A549 (cell line): ENCODE measurements at regions not wholly inside any gene's neighbourhood (a gene's known extent, or its start where the extent isn't known, plus 50 kb on each side); places are given as distances from the start of the nearest gene placed in this dataset.

Source experiments
- ATAC-seq, 2 experiments: fragments of 200-7000 bp in 1 of 2; fragments of >200 bp in 1 of 2; cut with Nextera tagmentation in 1 of 2; cut with Tn5 transposase in 1 of 2; 3 replicates each; pipeline versions ENCODE4 v1.8.0 to v1.9.1; 2018 to 2020; ENCODE audit warnings: mild to moderate bottlenecking in 1 of 2, moderate library complexity in 1 of 2
- CTCF ChIA-PET: fragments of 300-600 bp; sonication (Branson Sonifier 250); formaldehyde crosslinking; extraction: SDS; loops from one replicate; lab custom pipeline; 2021; ENCODE audit warnings: antibody characterized with exemption, inconsistent platforms; lab: Yijun Ruan, JAX
- POLR2A ChIA-PET: fragments of 350-600 bp; formaldehyde crosslinking; extraction: SDS; loops from one replicate; lab custom pipeline; 2021; ENCODE audit warnings: antibody characterized with exemption, inconsistent platforms; lab: Yijun Ruan, JAX
- DNase-seq, 2 experiments: peaks; one replicate each; pipeline versions ENCODE4 v3.0.0 to v3.0.0-alpha.2; 2011 to 2016; ENCODE audit warnings: low read depth in 1 of 2, low spot score in 1 of 2
- FAIRE-seq: peaks from 2 replicates; lab custom pipeline; 2011; peaks lifted over from hg19 to GRCh38; lab: Jason Lieb, UNC
- H3K27ac ChIP-seq, 2 experiments: fragments of >200 bp; sonication (Bioruptor Twin); formaldehyde crosslinking; 3 replicates each; pipeline ENCODE4 v1.5.1; 2016 to 2017
- H3K4me1 ChIP-seq: fragments of >200 bp; sonication (Bioruptor Twin); formaldehyde crosslinking; 3 replicates; pipeline ENCODE4 v1.6.1; 2016
- H3K4me2 ChIP-seq: fragments of >200 bp; sonication (Bioruptor Twin); formaldehyde crosslinking; 3 replicates; pipeline ENCODE4 v1.6.1; 2016
- H3K4me3 ChIP-seq: fragments of >200 bp; sonication (Bioruptor Twin); formaldehyde crosslinking; 3 replicates; pipeline ENCODE4 v1.5.1; 2016
- H3K9me3 ChIP-seq: fragments of >200 bp; sonication (Bioruptor Twin); formaldehyde crosslinking; 3 replicates; pipeline ENCODE4 v1.6.1; 2016
- CBX2 ChIP-seq: fragments of 200-600 bp; sonication (generic); IDR thresholded peaks from 2 replicates; pipeline ENCODE4 v1.6.1; 2016; ENCODE audit warnings: low read depth, mild to moderate bottlenecking, borderline replicate concordance
- CHD4 ChIP-seq: fragments of 200-600 bp; sonication (generic); IDR thresholded peaks from 2 replicates; pipeline ENCODE4 v1.6.1; 2016; ENCODE audit warnings: antibody characterized with exemption, mild to moderate bottlenecking, borderline replicate concordance
- EHF ChIP-seq: fragments of 250-450 bp; sonication (Bioruptor Pico); IDR thresholded peaks from 2 replicates; pipeline ENCODE4 v1.5.0; 2020; ENCODE audit warnings: mild to moderate bottlenecking
- EHMT2 ChIP-seq: fragments of 200-600 bp; sonication (generic); IDR thresholded peaks from 2 replicates; pipeline ENCODE4 v1.6.1; 2016; ENCODE audit warnings: antibody characterized with exemption, low read depth, mild to moderate bottlenecking, moderate library complexity
- EP300 ChIP-seq, 2 experiments: fragments of >200 bp; sonication (Bioruptor Twin); formaldehyde crosslinking; IDR thresholded peaks; 2 replicates in 1 of 2; 3 replicates in 1 of 2; pipeline ENCODE4 v1.6.1; 2016 to 2017
- FOSB ChIP-seq: fragments of 250-450 bp; sonication (Bioruptor Pico); IDR thresholded peaks from 2 replicates; pipeline ENCODE4 v1.5.0; 2020; ENCODE audit warnings: mild to moderate bottlenecking, moderate library complexity
- FOXS1 ChIP-seq: fragments of 250-450 bp; sonication (Bioruptor Pico); IDR thresholded peaks from 2 replicates; pipeline ENCODE4 v1.5.0; 2020; ENCODE audit warnings: mild to moderate bottlenecking, moderate library complexity
- HDAC2 ChIP-seq: fragments of 200-600 bp; sonication (generic); IDR thresholded peaks from 2 replicates; pipeline ENCODE4 v1.6.1; 2016
- HOXB13 ChIP-seq: fragments of 250-450 bp; sonication (Bioruptor Pico); IDR thresholded peaks from 2 replicates; pipeline ENCODE4 v1.5.0; 2020; ENCODE audit warnings: low read depth, mild to moderate bottlenecking, moderate library complexity
- HOXB5 ChIP-seq: fragments of 250-450 bp; sonication (Bioruptor Pico); IDR thresholded peaks from 2 replicates; pipeline ENCODE4 v1.5.0; 2020; ENCODE audit warnings: mild to moderate bottlenecking, moderate library complexity
- JUN ChIP-seq, 2 experiments: fragments of >200 bp; sonication (Bioruptor Twin); formaldehyde crosslinking; IDR thresholded peaks; 2 replicates in 1 of 2; 3 replicates in 1 of 2; pipeline ENCODE4 v1.6.1; 2016 to 2017
- MAFK ChIP-seq: fragments of 450-650 bp; IDR thresholded peaks from 2 replicates; pipeline ENCODE4 v1.6.1; 2014; ENCODE audit not compliant: partially characterized antibody
- MAZ ChIP-seq: fragments of 150-350 bp; IDR thresholded peaks from 2 replicates; pipeline ENCODE4 v1.6.1; 2014; ENCODE audit warnings: antibody characterized with exemption, low read depth, low read length, borderline replicate concordance
- MYC ChIP-seq: IDR thresholded peaks from 2 replicates; pipeline ENCODE4 v1.6.1; 2012; ENCODE audit warnings: mild to moderate bottlenecking, inconsistent platforms, low read length, improper control_type of control experiment, borderline replicate concordance
- NR3C1 ChIP-seq: fragments of >200 bp; sonication (Bioruptor Twin); formaldehyde crosslinking; IDR thresholded peaks from 3 replicates; pipeline ENCODE4 v1.6.1; 2017
- TFCP2L1 ChIP-seq: fragments of 250-450 bp; sonication (Bioruptor Pico); IDR thresholded peaks from 2 replicates; pipeline ENCODE4 v1.5.0; 2021; ENCODE audit warnings: mild to moderate bottlenecking
- ZC3H11A ChIP-seq: fragments of 450-650 bp; IDR thresholded peaks from 2 replicates; pipeline ENCODE4 v1.6.1; 2014; ENCODE audit warnings: antibody characterized with exemption, mild to moderate bottlenecking
- ZNF302 ChIP-seq: fragments of 250-450 bp; sonication (Bioruptor Pico); IDR thresholded peaks from 2 replicates; pipeline ENCODE4 v1.9.0; 2021; ENCODE audit warnings: inconsistent platforms, mild to moderate bottlenecking, moderate library complexity
- WGBS: methylation state at CpG from one replicate; pipeline ENCODE4 v1.1.6; 2017; ENCODE audit errors: missing lambda C conversion rate; 5-methylcytosine and 5-hydroxymethylcytosine counted together
- TF ChIP-seq, protein P1 (sequence below): fragments of >200 bp; sonication (Bioruptor Twin); formaldehyde crosslinking; IDR thresholded peaks from 3 replicates; pipeline ENCODE4 v1.5.1; 2016
- TF ChIP-seq, protein P2 (sequence below): IDR thresholded peaks from 2 replicates; pipeline ENCODE4 v1.6.1; 2012
- TF ChIP-seq, protein P3 (sequence below): fragments of 200-600 bp; sonication (generic); IDR thresholded peaks from 2 replicates; pipeline ENCODE4 v1.6.1; 2016; ENCODE audit warnings: antibody characterized with exemption, mild to moderate bottlenecking, moderate library complexity
- TF ChIP-seq, protein P4 (sequence below): fragments of >200 bp; sonication (Bioruptor Twin); formaldehyde crosslinking; IDR thresholded peaks from 2 replicates; pipeline ENCODE4 v1.6.1; 2016

DNA sequence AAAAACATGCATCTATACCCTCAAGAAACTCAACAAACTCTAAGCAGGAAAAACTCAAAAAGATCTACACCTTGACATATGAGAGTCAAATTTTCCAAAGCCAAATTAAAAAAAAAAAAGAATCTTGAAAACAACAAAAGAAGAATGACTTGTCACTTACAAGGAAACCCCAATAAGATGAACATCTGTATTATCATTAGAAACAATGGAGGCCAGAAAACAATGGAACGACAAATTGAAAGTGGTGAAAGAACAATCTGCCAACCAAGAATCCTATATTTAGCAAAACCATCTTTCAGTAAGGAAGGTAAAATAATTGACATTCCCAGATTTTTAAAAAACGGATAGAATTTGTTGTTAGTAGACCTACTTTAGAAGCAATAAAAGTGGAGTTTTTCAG lies 516.8 kb downstream of the ACTR3B start:
- 4% methylated on average over 2 of the region's 2 CpGs for WGBS
- Histone ChIP-seq H3K27ac (no peak overlapping the region), H3K9me3 (peaks cover 7% of the 10 kb centered on the region; the same call in 1 of the 3 replicates), H3K4me2 (no peak overlapping the region), H3K4me1 (no peaks in the 10 kb centered on the region), H3K4me3 (no peak overlapping the region)
- ATAC-seq: no peak
- no peak for DNase-seq
- TF ChIP-seq HOXB5 (CRISPR knock-in tag): no peak
- TF ChIP-seq EHF (CRISPR knock-in tag): no peak
- TF ChIP-seq, protein P1, sequence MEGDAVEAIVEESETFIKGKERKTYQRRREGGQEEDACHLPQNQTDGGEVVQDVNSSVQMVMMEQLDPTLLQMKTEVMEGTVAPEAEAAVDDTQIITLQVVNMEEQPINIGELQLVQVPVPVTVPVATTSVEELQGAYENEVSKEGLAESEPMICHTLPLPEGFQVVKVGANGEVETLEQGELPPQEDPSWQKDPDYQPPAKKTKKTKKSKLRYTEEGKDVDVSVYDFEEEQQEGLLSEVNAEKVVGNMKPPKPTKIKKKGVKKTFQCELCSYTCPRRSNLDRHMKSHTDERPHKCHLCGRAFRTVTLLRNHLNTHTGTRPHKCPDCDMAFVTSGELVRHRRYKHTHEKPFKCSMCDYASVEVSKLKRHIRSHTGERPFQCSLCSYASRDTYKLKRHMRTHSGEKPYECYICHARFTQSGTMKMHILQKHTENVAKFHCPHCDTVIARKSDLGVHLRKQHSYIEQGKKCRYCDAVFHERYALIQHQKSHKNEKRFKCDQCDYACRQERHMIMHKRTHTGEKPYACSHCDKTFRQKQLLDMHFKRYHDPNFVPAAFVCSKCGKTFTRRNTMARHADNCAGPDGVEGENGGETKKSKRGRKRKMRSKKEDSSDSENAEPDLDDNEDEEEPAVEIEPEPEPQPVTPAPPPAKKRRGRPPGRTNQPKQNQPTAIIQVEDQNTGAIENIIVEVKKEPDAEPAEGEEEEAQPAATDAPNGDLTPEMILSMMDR: no peak
- no peak for TF ChIP-seq NR3C1
- no peak for TF ChIP-seq JUN (IDR thresholded peaks at IDR 0.05)
- no peak for TF ChIP-seq FOSB (CRISPR knock-in tag)
- TF ChIP-seq, protein P2, sequence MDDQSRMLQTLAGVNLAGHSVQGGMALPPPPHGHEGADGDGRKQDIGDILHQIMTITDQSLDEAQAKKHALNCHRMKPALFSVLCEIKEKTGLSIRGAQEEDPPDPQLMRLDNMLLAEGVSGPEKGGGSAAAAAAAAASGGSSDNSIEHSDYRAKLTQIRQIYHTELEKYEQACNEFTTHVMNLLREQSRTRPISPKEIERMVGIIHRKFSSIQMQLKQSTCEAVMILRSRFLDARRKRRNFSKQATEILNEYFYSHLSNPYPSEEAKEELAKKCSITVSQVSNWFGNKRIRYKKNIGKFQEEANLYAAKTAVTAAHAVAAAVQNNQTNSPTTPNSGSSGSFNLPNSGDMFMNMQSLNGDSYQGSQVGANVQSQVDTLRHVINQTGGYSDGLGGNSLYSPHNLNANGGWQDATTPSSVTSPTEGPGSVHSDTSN: no peak
- no peak for TF ChIP-seq MAFK
- TF ChIP-seq ZC3H11A: no peak
- no peak for TF ChIP-seq MAZ
- no peak for TF ChIP-seq ZNF302 (CRISPR knock-in tag)
- TF ChIP-seq CHD4: no peak
- no peak for TF ChIP-seq MYC
- TF ChIP-seq, protein P3, sequence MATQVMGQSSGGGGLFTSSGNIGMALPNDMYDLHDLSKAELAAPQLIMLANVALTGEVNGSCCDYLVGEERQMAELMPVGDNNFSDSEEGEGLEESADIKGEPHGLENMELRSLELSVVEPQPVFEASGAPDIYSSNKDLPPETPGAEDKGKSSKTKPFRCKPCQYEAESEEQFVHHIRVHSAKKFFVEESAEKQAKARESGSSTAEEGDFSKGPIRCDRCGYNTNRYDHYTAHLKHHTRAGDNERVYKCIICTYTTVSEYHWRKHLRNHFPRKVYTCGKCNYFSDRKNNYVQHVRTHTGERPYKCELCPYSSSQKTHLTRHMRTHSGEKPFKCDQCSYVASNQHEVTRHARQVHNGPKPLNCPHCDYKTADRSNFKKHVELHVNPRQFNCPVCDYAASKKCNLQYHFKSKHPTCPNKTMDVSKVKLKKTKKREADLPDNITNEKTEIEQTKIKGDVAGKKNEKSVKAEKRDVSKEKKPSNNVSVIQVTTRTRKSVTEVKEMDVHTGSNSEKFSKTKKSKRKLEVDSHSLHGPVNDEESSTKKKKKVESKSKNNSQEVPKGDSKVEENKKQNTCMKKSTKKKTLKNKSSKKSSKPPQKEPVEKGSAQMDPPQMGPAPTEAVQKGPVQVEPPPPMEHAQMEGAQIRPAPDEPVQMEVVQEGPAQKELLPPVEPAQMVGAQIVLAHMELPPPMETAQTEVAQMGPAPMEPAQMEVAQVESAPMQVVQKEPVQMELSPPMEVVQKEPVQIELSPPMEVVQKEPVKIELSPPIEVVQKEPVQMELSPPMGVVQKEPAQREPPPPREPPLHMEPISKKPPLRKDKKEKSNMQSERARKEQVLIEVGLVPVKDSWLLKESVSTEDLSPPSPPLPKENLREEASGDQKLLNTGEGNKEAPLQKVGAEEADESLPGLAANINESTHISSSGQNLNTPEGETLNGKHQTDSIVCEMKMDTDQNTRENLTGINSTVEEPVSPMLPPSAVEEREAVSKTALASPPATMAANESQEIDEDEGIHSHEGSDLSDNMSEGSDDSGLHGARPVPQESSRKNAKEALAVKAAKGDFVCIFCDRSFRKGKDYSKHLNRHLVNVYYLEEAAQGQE: no peak
- TF ChIP-seq HOXB13 (CRISPR knock-in tag): no peak
- TF ChIP-seq, protein P4, sequence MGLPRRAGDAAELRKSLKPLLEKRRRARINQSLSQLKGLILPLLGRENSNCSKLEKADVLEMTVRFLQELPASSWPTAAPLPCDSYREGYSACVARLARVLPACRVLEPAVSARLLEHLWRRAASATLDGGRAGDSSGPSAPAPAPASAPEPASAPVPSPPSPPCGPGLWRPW: no peak
- TF ChIP-seq TFCP2L1: no peak
- TF ChIP-seq EP300 (IDR thresholded peaks at IDR 0.05): no peak
- TF ChIP-seq EHMT2: no peak
- no peak for FAIRE-seq
- POLR2A ChIA-PET: no interaction called here
- CTCF ChIA-PET: no interaction called here

DNA sequence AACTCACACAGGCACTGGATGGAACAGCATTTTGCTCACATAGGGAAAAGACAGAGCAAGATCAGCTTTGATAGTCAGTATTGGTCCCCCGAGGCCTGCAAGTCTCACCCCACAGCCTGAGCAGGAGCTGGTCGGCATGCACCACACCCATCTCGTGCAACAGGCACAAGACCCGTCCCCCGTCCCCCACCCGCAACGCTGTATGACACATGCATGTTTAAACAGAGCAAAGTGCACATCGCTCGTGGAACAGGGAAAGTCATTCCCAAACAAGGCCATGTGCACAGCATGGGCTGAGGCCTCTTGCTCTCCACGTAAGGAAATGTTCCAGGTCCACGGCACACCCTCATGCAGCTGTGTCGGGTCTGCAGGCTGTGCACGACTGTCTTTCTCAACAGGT lies 527.2 kb downstream of the ACTR3B start:
- FAIRE-seq: no peak
- WGBS: 4% methylated on average over 6 of the region's 13 CpGs
- POLR2A ChIA-PET: no interaction called here
- TF ChIP-seq FOXS1 (CRISPR knock-in tag) (no peak), CBX2 (no peak), HDAC2 (no peak)
- TF ChIP-seq, all 56 proteins: peak for 0
- no peaks in the 10 kb centered on the region for H3K9me3 ChIP-seq
- CTCF ChIA-PET: no interaction called here
- DNase-seq (peak in 1 of 2 experiments; percentile 2), ATAC-seq (no peak)
- H3K4me3 ChIP-seq: no peak overlapping the region
- no peak overlapping the region for H3K27ac ChIP-seq
- H3K4me1 ChIP-seq: no peaks in the 10 kb centered on the region
- no peak overlapping the region for H3K4me2 ChIP-seq
